ENCODE measurements at regions not wholly inside any gene's neighbourhood (a gene's known extent, or its start where the extent isn't known, plus 50 kb on each side); places are given as distances from the start of the nearest gene placed in this dataset.

GRCh38 chr5:176721509-176721908 is 74.2 kb downstream of the TSPAN17 start:
- DNase-seq (ENCODE audit: low read depth): no peak
- TF ChIP-seq CTCF (IDR thresholded peaks at IDR 0.05; ENCODE audit: insufficient read depth, low read depth, low read length, missing control alignments): no peak

GRCh38 chr5:176722757-176723156 is 75.5 kb downstream of the TSPAN17 start:
- TF ChIP-seq CTCF (IDR thresholded peaks at IDR 0.05; ENCODE audit: insufficient read depth, low read depth, low read length, missing control alignments): no peak
- DNase-seq (ENCODE audit: low read depth): no peak
- H3K4me3 ChIP-seq (ENCODE audit: low read length): no peak overlapping the region

More at GRCh38 chr5:176721509-176721908, 74.2 kb downstream of the TSPAN17 start:
- no peak overlapping the region for H3K4me3 ChIP-seq (ENCODE audit: low read length)

GRCh38 chr5:176723440-176723839 is 76.2 kb downstream of the TSPAN17 start:
- H3K4me3 ChIP-seq (ENCODE audit: low read length): no peak overlapping the region
- no peak for TF ChIP-seq CTCF (IDR thresholded peaks at IDR 0.05; ENCODE audit: insufficient read depth, low read depth, low read length, missing control alignments)
- no peak for DNase-seq (ENCODE audit: low read depth)

- no peak for TF ChIP-seq CTCF (IDR thresholded peaks at IDR 0.05; ENCODE audit: insufficient read depth, low read depth, low read length, missing control alignments)
- DNase-seq (ENCODE audit: low read depth): no peak
- H3K4me3 ChIP-seq (ENCODE audit: low read length): no peak overlapping the region
Observed at GRCh38 chr5:176724472-176724871, 77.2 kb downstream of the TSPAN17 start.

- no peak overlapping the region for H3K4me3 ChIP-seq (ENCODE audit: low read length)
- no peak for TF ChIP-seq CTCF (IDR thresholded peaks at IDR 0.05; ENCODE audit: insufficient read depth, low read depth, low read length, missing control alignments)
- no peak for DNase-seq (ENCODE audit: low read depth)
Observed at GRCh38 chr5:176725521-176726280, 78.4 kb downstream of the TSPAN17 start.

GRCh38 chr5:176726746-176727527 is 79.7 kb downstream of the TSPAN17 start:
- no peak overlapping the region for H3K4me3 ChIP-seq (ENCODE audit: low read length)
- TF ChIP-seq CTCF (IDR thresholded peaks at IDR 0.05; ENCODE audit: insufficient read depth, low read depth, low read length, missing control alignments): no peak
- DNase-seq (ENCODE audit: low read depth): no peak

Measured in epithelial cell of esophagus (primary cell).